Tibial nerve (tissue), 4 donors: ENCODE measurements at regions not wholly inside any gene's neighbourhood (a gene's known extent, or its start where the extent isn't known, plus 50 kb on each side); places are given as distances from the start of the nearest gene placed in this dataset.

ENCODE experiments used
- EP300 ChIP-seq, 2 donors: sonication (generic); formaldehyde crosslinking; IDR thresholded peaks; one replicate each; pipeline ENCODE4 v1.6.1; 2017; ENCODE audit warnings: antibody characterized with exemption in 2 of 2, mild to moderate bottlenecking in 1 of 2
- TF ChIP-seq, protein P1 (sequence below), 5 experiments: fragments of 200-600 bp in 3 of 5; fragments of 450-650 bp in 2 of 5; sonication (generic) in 3 of 5; IDR thresholded peaks; one replicate each; pipeline ENCODE4 v1.5.1; 2016 to 2019; ENCODE audit warnings: antibody characterized with exemption in 5 of 5, mild to moderate bottlenecking in 3 of 5, moderate library complexity in 2 of 5

DNA sequence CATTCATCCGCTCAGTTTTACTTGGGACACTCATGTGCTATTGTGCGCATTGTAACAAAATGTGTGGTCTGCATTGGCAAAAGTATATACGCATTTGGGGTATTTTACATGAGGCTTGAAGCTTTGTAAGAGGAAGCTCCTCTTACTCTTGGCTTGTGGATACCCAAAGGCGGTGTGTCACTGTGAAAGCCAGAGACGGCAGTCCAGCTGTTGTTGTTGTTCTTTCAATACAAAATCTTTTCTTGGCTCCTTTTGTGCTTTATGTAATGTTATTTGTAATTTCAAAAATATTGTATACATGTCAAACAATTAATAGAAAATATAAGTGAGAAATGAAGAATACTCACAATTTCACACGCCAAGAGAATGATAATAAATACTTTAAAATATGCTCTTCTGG is 128.3 kb upstream of the MOCS2 start:
- TF ChIP-seq, protein P1, sequence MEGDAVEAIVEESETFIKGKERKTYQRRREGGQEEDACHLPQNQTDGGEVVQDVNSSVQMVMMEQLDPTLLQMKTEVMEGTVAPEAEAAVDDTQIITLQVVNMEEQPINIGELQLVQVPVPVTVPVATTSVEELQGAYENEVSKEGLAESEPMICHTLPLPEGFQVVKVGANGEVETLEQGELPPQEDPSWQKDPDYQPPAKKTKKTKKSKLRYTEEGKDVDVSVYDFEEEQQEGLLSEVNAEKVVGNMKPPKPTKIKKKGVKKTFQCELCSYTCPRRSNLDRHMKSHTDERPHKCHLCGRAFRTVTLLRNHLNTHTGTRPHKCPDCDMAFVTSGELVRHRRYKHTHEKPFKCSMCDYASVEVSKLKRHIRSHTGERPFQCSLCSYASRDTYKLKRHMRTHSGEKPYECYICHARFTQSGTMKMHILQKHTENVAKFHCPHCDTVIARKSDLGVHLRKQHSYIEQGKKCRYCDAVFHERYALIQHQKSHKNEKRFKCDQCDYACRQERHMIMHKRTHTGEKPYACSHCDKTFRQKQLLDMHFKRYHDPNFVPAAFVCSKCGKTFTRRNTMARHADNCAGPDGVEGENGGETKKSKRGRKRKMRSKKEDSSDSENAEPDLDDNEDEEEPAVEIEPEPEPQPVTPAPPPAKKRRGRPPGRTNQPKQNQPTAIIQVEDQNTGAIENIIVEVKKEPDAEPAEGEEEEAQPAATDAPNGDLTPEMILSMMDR (IDR thresholded peaks at IDR 0.05): no peak
- TF ChIP-seq EP300 (IDR thresholded peaks at IDR 0.05): no peak
